Anterior cingulate cortex (tissue), 58 donors: ENCODE measurements at regions not wholly inside any gene's neighbourhood (a gene's known extent, or its start where the extent isn't known, plus 50 kb on each side); places are given as distances from the start of the nearest gene placed in this dataset.

ENCODE experiments used
- DNase-seq, 58 donors: peaks; one replicate each; lab custom pipeline; 2025; lab: John Stamatoyannopoulos, UW

DNA sequence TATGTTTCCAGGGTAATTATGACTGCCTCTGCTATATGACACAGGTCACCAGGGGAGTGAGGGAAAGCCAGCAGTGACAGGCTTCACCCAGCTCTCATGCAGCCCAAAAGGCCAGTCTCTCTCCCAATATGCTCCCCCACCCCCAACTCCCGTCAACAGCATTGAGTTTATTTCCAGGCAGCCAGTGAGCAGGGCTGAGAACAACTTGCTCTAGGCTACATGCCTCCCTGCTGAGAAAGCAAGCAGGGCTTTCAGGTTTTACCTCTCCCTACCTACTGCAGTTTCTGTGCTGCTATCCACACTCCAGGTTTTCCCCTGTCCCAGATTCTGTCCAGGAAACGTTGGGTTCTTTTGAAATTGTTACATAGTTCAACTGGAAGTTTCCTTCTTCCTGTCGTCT is 291.4 kb downstream of the PABPC4L start:
- DNase-seq: no peak

- DNase-seq: no peak
Measured at GRCh38 chr4:133903029-133903428, 298.6 kb downstream of the PABPC4L start.

- DNase-seq: peak in 1 of 58 donors; percentile 27
Measured at GRCh38 chr4:133891011-133891410, 310.6 kb downstream of the PABPC4L start.

DNA sequence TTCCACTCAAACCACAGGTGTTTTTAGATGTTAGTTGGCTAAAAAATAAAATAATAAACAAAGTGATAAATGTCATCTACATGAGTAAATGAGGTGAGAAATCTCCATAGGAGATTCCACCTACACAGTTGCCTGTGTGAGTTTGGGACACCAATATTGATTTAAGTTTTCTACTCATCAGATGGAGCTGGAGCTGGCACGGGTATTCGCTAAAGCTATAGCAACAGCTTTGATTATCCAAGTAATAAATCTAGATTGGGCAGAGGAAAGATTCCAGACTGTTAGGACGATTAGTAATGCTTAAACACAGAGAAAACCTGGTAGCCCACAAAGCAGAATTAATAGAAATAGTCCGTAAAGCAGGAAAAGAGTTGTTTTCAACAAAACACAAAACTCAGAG is 313.9 kb downstream of the PABPC4L start:
- no peak for DNase-seq

DNA sequence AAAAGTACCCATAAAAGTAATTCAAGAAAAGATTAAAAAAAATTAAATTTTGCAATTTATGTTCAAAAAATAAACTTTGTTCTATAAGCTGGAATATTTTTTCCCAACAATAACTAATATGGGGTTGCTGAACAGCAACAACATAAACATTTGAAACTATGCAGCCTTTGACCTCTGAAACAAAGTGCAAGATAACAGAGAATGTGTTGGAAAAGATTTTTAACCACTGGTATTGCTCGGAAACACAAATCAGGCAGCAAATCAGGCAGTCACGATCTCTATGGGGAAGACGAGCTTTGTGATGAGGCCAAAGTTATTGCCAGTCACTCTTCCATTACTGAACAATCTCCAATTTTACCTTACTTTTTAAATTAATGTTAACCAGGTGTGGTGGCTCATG is 332.1 kb downstream of the PABPC4L start:
- no peak for DNase-seq

- DNase-seq: no peak
Measured at GRCh38 chr4:133868856-133869255, 332.7 kb downstream of the PABPC4L start.

- DNase-seq: no peak
Measured at GRCh38 chr4:133866328-133866699, 335.3 kb downstream of the PABPC4L start.

DNA sequence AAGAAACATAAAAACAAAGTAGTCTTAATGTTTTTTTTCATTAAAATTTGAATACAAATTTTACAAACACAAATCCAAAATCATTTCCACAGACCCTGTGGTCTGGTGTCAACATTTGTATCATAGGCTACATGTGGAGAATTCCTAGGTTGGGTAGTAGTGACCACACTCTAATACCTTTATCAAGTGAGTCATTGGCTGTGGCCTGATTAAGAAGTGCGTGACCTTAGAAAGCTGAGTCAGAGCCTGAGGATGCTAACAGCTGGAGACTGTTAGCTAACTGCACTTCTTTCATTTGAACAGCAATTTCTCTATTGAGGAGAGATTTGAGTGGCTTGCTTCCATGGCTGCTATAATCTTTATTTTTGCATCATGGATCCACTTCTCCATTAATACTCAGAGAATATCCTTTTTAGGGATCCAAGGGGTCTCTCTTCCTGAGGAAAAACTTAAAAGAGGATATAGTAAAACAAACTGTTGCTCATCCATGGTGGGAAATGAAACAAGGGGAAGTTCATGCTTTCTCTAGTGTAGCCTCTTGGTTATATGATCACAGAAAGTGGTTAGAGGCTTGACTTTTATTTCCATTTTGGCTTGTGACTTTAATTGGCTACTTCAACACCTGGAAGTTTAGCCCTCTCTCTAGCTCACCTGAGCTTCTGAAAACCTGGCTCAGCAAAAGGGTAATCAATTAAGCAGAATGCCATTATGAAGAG is 335.8 kb downstream of the PABPC4L start:
- no peak for DNase-seq

DNA sequence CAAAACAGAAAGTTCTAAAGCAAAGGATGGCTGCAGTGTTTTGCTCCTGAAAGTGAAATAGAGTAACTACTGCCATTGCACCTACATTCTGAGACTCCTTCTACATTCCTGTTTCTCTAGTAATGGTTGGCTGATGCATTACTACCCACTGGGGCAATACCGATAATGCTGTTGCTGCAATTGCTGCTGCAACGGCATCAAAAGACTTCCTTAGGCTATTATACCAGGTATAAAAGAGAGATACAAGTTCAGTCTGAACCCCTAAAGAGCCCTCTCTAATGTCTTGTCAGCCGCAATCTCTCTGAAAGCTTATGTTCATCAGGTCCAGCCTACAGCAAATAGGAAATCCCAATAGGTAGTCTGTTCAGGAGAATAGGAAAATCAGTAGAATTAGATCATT is 338.4 kb downstream of the PABPC4L start:
- DNase-seq: no peak

- no peak for DNase-seq
Measured at GRCh38 chr4:133856731-133857355, 344.7 kb downstream of the PABPC4L start.

DNA sequence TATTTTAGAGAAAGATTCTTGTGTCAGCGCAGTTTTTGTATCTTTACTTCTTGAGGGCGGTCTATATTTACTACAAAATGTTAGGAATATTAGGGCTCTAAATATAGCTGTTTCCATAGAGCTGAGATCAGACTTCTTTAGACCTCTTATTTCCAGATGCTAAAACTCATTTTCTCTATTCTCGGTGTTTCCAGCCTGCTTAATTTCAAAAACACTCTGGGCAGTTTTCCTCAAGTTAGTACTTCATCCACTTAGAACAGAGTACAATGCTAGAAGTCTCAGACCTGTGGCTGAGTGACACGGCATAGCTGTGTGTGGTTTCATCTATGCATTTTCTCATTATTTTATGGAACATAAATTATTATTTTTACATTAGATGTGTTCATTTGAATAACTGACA is 346.6 kb downstream of the PABPC4L start:
- no peak for DNase-seq

- DNase-seq: no peak
Measured at GRCh38 chr4:133839326-133839725, 362.3 kb downstream of the PABPC4L start.

DNA sequence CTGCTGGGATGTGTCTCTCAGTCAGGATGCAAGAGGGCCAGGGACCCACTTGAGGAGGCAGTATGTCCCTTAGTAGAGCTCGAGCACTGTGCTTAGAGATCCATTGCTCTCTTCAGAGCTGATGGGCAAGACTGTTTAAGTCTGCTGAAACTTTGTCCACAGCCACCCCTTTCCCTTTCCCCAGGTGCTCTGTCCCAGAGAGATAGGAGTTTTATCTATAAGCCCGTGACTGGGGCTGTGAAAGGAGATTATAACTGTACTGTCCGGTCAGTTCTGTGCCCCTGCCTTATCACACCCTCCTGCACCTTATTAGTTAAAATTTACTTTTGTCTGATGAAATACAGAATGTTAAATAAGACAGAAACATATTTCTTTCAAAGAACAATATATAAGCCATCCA is 378.4 kb downstream of the PABPC4L start:
- DNase-seq: no peak

GRCh38 chr4:133812954-133813353 is 388.6 kb downstream of the PABPC4L start:
- no peak for DNase-seq

- DNase-seq: no peak
Measured at GRCh38 chr4:133812236-133812635, 389.4 kb downstream of the PABPC4L start.

DNA sequence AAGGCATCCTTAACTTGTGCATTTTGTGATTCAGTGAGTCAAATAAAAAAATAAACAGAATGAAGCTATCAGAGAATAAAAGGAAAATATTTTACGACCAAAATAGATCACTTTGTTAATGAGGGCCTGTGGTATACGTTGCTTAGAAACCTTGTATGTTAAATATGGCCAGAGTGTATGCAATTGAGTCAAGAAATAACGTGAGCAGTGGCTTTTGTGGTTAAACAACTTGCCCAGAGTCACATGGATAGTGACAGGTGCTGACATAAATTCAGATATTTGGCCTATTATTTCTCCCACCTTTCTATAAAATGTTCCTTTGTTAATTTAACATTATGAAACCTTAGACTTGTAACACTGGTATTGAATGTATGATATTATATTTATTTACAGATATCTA is 393.4 kb downstream of the PABPC4L start:
- no peak for DNase-seq

DNA sequence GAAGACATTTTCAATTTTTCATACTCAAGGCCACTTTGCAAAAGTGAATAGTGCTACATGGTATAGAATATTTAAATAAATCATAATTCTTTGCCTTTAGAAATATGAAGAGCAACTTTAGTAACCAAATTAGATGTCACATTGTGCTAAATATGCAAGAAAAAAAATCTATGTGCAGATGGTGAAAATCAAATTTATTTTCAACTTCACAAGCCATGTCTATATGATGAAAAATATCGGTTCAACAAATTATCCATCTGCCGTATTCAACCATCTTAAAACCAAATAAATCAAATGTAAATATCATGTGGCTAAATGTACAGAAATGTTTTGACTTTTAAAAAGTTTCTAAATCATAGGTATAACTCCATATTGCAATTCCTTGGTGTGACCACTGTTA is 398.2 kb downstream of the PABPC4L start:
- DNase-seq: no peak

GRCh38 chr4:133802359-133803140 is 399.0 kb downstream of the PABPC4L start:
- DNase-seq: no peak

DNA sequence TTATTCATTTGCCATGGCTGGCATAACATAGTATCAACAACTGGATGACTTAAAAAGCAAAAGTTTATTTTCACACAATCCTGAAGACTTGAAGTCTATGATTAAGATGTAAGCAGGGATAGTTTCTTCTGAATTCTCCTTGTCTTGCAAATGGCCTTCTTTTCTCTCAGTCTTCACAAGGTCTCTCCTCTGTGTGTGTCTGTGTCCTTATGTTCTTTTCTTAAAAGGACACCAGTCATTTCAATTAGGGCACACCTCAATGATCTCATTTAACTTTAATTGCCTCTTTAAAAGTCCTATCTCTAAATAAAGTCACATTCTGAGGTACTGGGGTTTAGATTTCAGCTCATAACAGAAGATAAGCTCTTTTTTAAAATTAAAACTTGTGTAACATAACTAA is 399.7 kb downstream of the PABPC4L start:
- no peak for DNase-seq

- no peak for DNase-seq
Measured at GRCh38 chr4:133800966-133801365, 400.6 kb downstream of the PABPC4L start.

DNA sequence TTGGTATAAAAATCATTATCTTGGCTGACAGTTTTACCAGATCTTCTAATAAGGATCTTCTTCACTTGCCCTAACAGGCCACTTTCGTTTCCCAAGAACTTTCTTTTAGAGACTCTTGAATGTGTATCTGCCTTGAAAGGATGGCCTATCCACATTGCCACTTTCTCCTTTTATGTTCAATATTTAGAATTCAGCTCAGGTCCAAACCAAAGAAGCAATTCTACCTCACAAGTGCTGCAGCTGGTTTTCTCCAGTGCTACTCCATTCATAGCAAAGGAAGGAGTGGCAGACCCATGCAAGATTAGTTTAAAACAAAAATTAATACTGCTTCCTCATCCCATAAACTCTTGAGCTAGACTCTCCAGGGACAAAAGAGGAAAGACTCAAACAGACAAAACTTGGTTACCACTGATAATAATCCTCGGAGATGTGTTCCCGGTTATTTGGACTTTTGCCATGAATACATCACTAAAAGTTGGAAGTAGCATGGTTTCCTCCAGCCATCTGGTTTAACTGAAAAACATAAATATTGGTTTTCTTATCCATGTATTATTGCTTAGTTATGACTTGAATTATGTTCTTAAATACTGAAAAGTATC is 401.8 kb downstream of the PABPC4L start:
- no peak for DNase-seq
